WTC11 (cell line): ENCODE measurements at regions not wholly inside any gene's neighbourhood (a gene's known extent, or its start where the extent isn't known, plus 50 kb on each side); places are given as distances from the start of the nearest gene placed in this dataset.

Experiments used
- ATF3 ChIP-seq: sonication (generic); formaldehyde crosslinking; conservative IDR thresholded peaks from 2 replicates; pipeline ENCODE4 v1.8.1; 2022; ENCODE audit warnings: mild to moderate bottlenecking, missing genetic modification reagents
- ATF6 ChIP-seq: sonication (generic); formaldehyde crosslinking; IDR thresholded peaks from 2 replicates; pipeline ENCODE4 v1.8.1; 2023; ENCODE audit warnings: mild to moderate bottlenecking, missing genetic modification reagents
- CREB1 ChIP-seq: sonication (generic); formaldehyde crosslinking; IDR thresholded peaks from 2 replicates; pipeline ENCODE4 v1.8.0; 2023; ENCODE audit warnings: mild to moderate bottlenecking, missing genetic modification reagents
- CTCF ChIP-seq: fragments of 200-600 bp; IDR thresholded peaks from 2 replicates; pipeline ENCODE4 v1.8.0; 2022; ENCODE audit warnings: antibody characterized with exemption
- FOXP4 ChIP-seq: sonication (generic); formaldehyde crosslinking; IDR thresholded peaks from 2 replicates; pipeline ENCODE4 v1.8.0; 2022; ENCODE audit warnings: mild to moderate bottlenecking, missing genetic modification reagents
- NR2C2 ChIP-seq: sonication (generic); formaldehyde crosslinking; IDR thresholded peaks from 2 replicates; pipeline ENCODE4 v1.8.0; 2022; ENCODE audit warnings: mild to moderate bottlenecking, missing genetic modification reagents
- SOX15 ChIP-seq: fragments of 250-450 bp; sonication (Bioruptor Pico); IDR thresholded peaks from 2 replicates; pipeline ENCODE4 v1.9.0; 2021; ENCODE audit warnings: mild to moderate bottlenecking
- TEAD4 ChIP-seq: sonication (generic); formaldehyde crosslinking; IDR thresholded peaks from 2 replicates; pipeline ENCODE4 v1.8.0; 2022; ENCODE audit warnings: mild to moderate bottlenecking, missing genetic modification reagents
- ZNF671 ChIP-seq: fragments of 250-450 bp; sonication (Bioruptor Pico); IDR thresholded peaks from 2 replicates; pipeline ENCODE4 v1.8.0; 2021; ENCODE audit warnings: mild to moderate bottlenecking

- TF ChIP-seq CTCF (no peak), ZNF671 (CRISPR knock-in tag) (no peak), SOX15 (no peak), ATF3 (CRISPR knock-in tag) (no peak), NR2C2 (CRISPR knock-in tag) (no peak), CREB1 (CRISPR knock-in tag) (no peak), ATF6 (CRISPR knock-in tag) (no peak), TEAD4 (CRISPR knock-in tag) (no peak), FOXP4 (CRISPR knock-in tag) (no peak)
These were observed 99.7 kb downstream of the TMEM170B start for GRCh38 chr6:11637266-11637665.
